ENCODE measurements at regions not wholly inside any gene's neighbourhood (a gene's known extent, or its start where the extent isn't known, plus 50 kb on each side); places are given as distances from the start of the nearest gene placed in this dataset.

DNA sequence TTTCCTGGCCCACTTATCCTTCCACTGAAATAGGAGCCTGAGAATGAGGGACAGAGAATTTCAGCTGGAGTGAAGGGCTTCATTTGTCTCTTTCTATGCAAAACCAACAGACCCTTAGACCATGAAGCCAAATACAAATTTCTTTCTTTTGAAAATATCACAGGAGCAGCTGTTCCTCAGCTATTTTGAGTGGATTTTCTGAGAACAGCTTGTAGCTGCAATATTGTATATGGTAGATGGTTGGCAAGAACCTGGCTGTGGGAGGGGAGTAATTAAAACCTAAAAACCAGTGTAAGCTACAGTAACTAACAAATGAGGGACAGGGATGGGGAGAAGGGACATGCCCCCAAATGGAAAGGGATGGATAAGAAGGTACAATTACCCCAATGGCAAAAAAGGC, 350.3 kb upstream of the CDH20 start:
- TF ChIP-seq POLR2A (IDR thresholded peaks at IDR 0.05; ENCODE audit: low read depth, low read length) = no peak
- TF ChIP-seq POLR2AphosphoS5 (IDR thresholded peaks at IDR 0.05; ENCODE audit: low read depth, low read length) = no peak
- TF ChIP-seq TAF1 (IDR thresholded peaks at IDR 0.05; ENCODE audit: borderline replicate concordance, low read depth, low read length) = no peak
